OCI-LY7 (cell line): ENCODE measurements at regions not wholly inside any gene's neighbourhood (a gene's known extent, or its start where the extent isn't known, plus 50 kb on each side); places are given as distances from the start of the nearest gene placed in this dataset.

Experiments used
- CTCF ChIP-seq: fragments of 200-600 bp; sonication (generic); conservative IDR thresholded peaks from 2 replicates; pipeline ENCODE4 v1.5.1; 2014; ENCODE audit warnings: mild to moderate bottlenecking, antibody characterized with exemption, low read length, moderate library complexity, mixed read lengths
- EZH2phosphoT487 ChIP-seq: fragments of 200-600 bp; sonication (generic); IDR thresholded peaks from 2 replicates; pipeline ENCODE4 v1.6.1; 2018; ENCODE audit warnings: low read depth, borderline replicate concordance, mild to moderate bottlenecking, mixed run types, antibody characterized with exemption, low read length, moderate library complexity, mixed read lengths

- TF ChIP-seq CTCF (no peak), EZH2phosphoT487 (no peak)
Measured at GRCh38 chr10:63720676-63721075, 199.5 kb downstream of the REEP3 start.
